ENCODE measurements at regions not wholly inside any gene's neighbourhood (a gene's known extent, or its start where the extent isn't known, plus 50 kb on each side); places are given as distances from the start of the nearest gene placed in this dataset.

GRCh38 chr2:145750144-145750543 lies 1230.2 kb upstream of the ZEB2 start:
- no peak for TF ChIP-seq RARB (CRISPR knock-in tag; IDR thresholded peaks at IDR 0.05)
- no peak for TF ChIP-seq TSHZ2 (CRISPR knock-in tag; IDR thresholded peaks at IDR 0.05)
- no peak for TF ChIP-seq PATZ1 (CRISPR knock-in tag; IDR thresholded peaks at IDR 0.05; ENCODE audit: borderline replicate concordance)
- TF ChIP-seq ZNF8 (CRISPR knock-in tag; IDR thresholded peaks at IDR 0.05): no peak
- TF ChIP-seq CSDC2 (CRISPR knock-in tag; IDR thresholded peaks at IDR 0.05): no peak
- TF ChIP-seq ZNF70 (CRISPR knock-in tag; IDR thresholded peaks at IDR 0.05): no peak
- no peak for TF ChIP-seq ISL1 (CRISPR knock-in tag; IDR thresholded peaks at IDR 0.05)
- TF ChIP-seq ZFP30 (CRISPR knock-in tag; IDR thresholded peaks at IDR 0.05): no peak
- TF ChIP-seq SNAI2 (CRISPR knock-in tag; IDR thresholded peaks at IDR 0.05): no peak
- no peak for TF ChIP-seq PPARA (CRISPR knock-in tag; IDR thresholded peaks at IDR 0.05; ENCODE audit: borderline replicate concordance)
- no peak for TF ChIP-seq ZFP3 (CRISPR knock-in tag; IDR thresholded peaks at IDR 0.05)
- no peak for TF ChIP-seq OSR1 (CRISPR knock-in tag; IDR thresholded peaks at IDR 0.05)
- TF ChIP-seq BACH2 (CRISPR knock-in tag; IDR thresholded peaks at IDR 0.05; ENCODE audit: borderline replicate concordance): no peak
- TF ChIP-seq TCF4 (CRISPR knock-in tag; IDR thresholded peaks at IDR 0.05; ENCODE audit: borderline replicate concordance): no peak
- ATAC-seq: no peak

GRCh38 chr2:145749556-145749955 lies 1229.6 kb upstream of the ZEB2 start:
- ATAC-seq: no peak
- TF ChIP-seq BACH2 (CRISPR knock-in tag; IDR thresholded peaks at IDR 0.05; ENCODE audit: borderline replicate concordance) (no peak), CSDC2 (CRISPR knock-in tag; IDR thresholded peaks at IDR 0.05) (no peak), POU6F1 (CRISPR knock-in tag; IDR thresholded peaks at IDR 0.05; ENCODE audit: borderline replicate concordance, low read depth) (no peak), ZNF70 (CRISPR knock-in tag; IDR thresholded peaks at IDR 0.05) (no peak), PPARA (CRISPR knock-in tag; IDR thresholded peaks at IDR 0.05; ENCODE audit: borderline replicate concordance) (no peak), TOX (CRISPR knock-in tag; IDR thresholded peaks at IDR 0.05; ENCODE audit: borderline replicate concordance) (no peak), GLIS3 (CRISPR knock-in tag; IDR thresholded peaks at IDR 0.05) (no peak), RARB (CRISPR knock-in tag; IDR thresholded peaks at IDR 0.05) (no peak), ZNF8 (CRISPR knock-in tag; IDR thresholded peaks at IDR 0.05) (no peak), ESRRG (CRISPR knock-in tag; IDR thresholded peaks at IDR 0.05) (no peak), ISL1 (CRISPR knock-in tag; IDR thresholded peaks at IDR 0.05) (no peak), CREB5 (CRISPR knock-in tag; IDR thresholded peaks at IDR 0.05; ENCODE audit: low read depth) (no peak), ARNTL (CRISPR knock-in tag; IDR thresholded peaks at IDR 0.05; ENCODE audit: borderline replicate concordance, low read depth) (no peak), ZFP3 (CRISPR knock-in tag; IDR thresholded peaks at IDR 0.05) (no peak), ZC3H10 (CRISPR knock-in tag; IDR thresholded peaks at IDR 0.05) (no peak), TSHZ2 (CRISPR knock-in tag; IDR thresholded peaks at IDR 0.05) (no peak), OSR1 (CRISPR knock-in tag; IDR thresholded peaks at IDR 0.05) (no peak), CSRNP3 (CRISPR knock-in tag; IDR thresholded peaks at IDR 0.05) (no peak)
